HepG2 (cell line): ENCODE measurements at regions not wholly inside any gene's neighbourhood (a gene's known extent, or its start where the extent isn't known, plus 50 kb on each side); places are given as distances from the start of the nearest gene placed in this dataset.
"Not testable (repeated sequence)": the region's sequence is repeated elsewhere in the genome, so short reads cannot be mapped to it uniquely, and the experiment has no call there.

Experiments
- ATAC-seq: fragments of 200-7000 bp; cut with Tn5 transposase; 3 replicates; pipeline ENCODE4 v1.9.1; 2020; ENCODE audit warnings: mild to moderate bottlenecking, moderate library complexity
- BruUV-seq: library from RNA; stranded (reverse); fragments of 400-500 nt; replicated peaks from 2 replicates; lab custom pipeline; 2021; lab: Mats Ljungman, UMichigan
- CTCF ChIA-PET: fragments of 300-600 bp; formaldehyde crosslinking; extraction: SDS; loops from one replicate; lab custom pipeline; 2021; ENCODE audit warnings: low total read pairs, inconsistent platforms, low intra/inter-chr PET ratio; lab: Yijun Ruan, JAX
- POLR2A ChIA-PET: fragments of 350-600 bp; sonication (Branson Sonifier 250); formaldehyde crosslinking; loops from one replicate; lab custom pipeline; 2020; ENCODE audit warnings: antibody characterized with exemption, inconsistent platforms; lab: Yijun Ruan, JAX
- DNase-seq: peaks from one replicate; pipeline ENCODE4 v3.0.0-alpha.2; 2015; ENCODE audit warnings: low spot score
- FAIRE-seq: peaks from 3 replicates; lab custom pipeline; 2011; peaks lifted over from hg19 to GRCh38; lab: Jason Lieb, UNC
- H2AFZ ChIP-seq: one replicate; pipeline ENCODE4 v1.6.1; 2011; ENCODE audit warnings: low read length, inconsistent platforms
- H3K27ac ChIP-seq: fragments of 300-600 bp; 3 replicates; pipeline ENCODE4 v1.8.0; 2011; ENCODE audit warnings: mixed run types, mild to moderate bottlenecking, mixed read lengths, low read length, inconsistent platforms; ENCODE audit not compliant: insufficient read depth; ENCODE audit errors: extremely low read length
- H3K27me3 ChIP-seq, 2 experiments: fragments of 200-600 bp in 1 of 2; 2 replicates in 1 of 2; 3 replicates in 1 of 2; pipeline versions ENCODE4 v1.6.0 to v1.8.0; 2011; ENCODE audit warnings: low read length in 2 of 2, mild to moderate bottlenecking in 2 of 2, moderate library complexity in 2 of 2, inconsistent platforms in 1 of 2; ENCODE audit not compliant: insufficient read depth in 2 of 2, control insufficient read depth in 1 of 2
- H3K36me3 ChIP-seq, 2 experiments: fragments of 200-600 bp in 1 of 2; replicated peaks in 1 of 2; 2 replicates in 1 of 2; 3 replicates in 1 of 2; pipeline versions ENCODE4 v1.5.1 to v1.8.0; 2011; ENCODE audit warnings: low read length in 2 of 2, inconsistent platforms in 1 of 2; ENCODE audit not compliant: insufficient read depth in 2 of 2, control insufficient read depth in 1 of 2
- H3K4me1 ChIP-seq: 2 replicates; pipeline ENCODE4 v1.5.1; 2012; ENCODE audit warnings: low read length, inconsistent platforms; ENCODE audit not compliant: insufficient read depth
- H3K4me2 ChIP-seq: 2 replicates; pipeline ENCODE4 v1.6.0; 2011; ENCODE audit warnings: low read depth, low read length, inconsistent platforms
- H3K4me3 ChIP-seq, 3 experiments: fragments of 200-600 bp in 1 of 3; sonication (generic), shearing (Covaris generic) in 1 of 3; replicated peaks in 1 of 3; 2 replicates each; pipeline ENCODE4 v1.5.1; 2011 to 2016; ENCODE audit warnings: low read length in 3 of 3, inconsistent platforms in 2 of 3, low read depth in 2 of 3, mild to moderate bottlenecking in 2 of 3, control low read depth in 1 of 3, mixed read lengths in 1 of 3; ENCODE audit not compliant: insufficient read depth in 1 of 3
- H3K79me2 ChIP-seq: one replicate; pipeline ENCODE4 v1.6.1; 2011; ENCODE audit warnings: low read length, inconsistent platforms; ENCODE audit not compliant: insufficient read depth
- H3K9ac ChIP-seq: 2 replicates; pipeline ENCODE4 v1.6.0; 2011; ENCODE audit warnings: mild to moderate bottlenecking, low read depth, low read length, inconsistent platforms; ENCODE audit not compliant: insufficient read depth
- H3K9me3 ChIP-seq: 2 replicates; pipeline ENCODE4 v1.5.1; 2012; ENCODE audit warnings: mild to moderate bottlenecking, low read length
- H4K20me1 ChIP-seq: 2 replicates; pipeline ENCODE4 v1.6.0; 2011; ENCODE audit warnings: inconsistent platforms, mild to moderate bottlenecking, low read length, moderate library complexity; ENCODE audit not compliant: insufficient read depth
- WGBS: methylation state at CpG from one replicate; pipeline ENCODE4 v1.1.6; 2017; ENCODE audit warnings: low lambda C conversion rate; 5-methylcytosine and 5-hydroxymethylcytosine counted together
- in situ Hi-C: cut with HindIII; loops from 2 replicates; pipeline ENCODE4 v1.10.0; 2017; ENCODE audit warnings: low pct_unique_long_range_greater_than_20kb; ENCODE audit not compliant: extremely low pct_ligation_motif_present
- intact Hi-C: fragments of 100-400 bp; cut with micrococcal nuclease; formaldehyde crosslinking; loops from one replicate; pipeline ENCODE4 v1.10.0; 2022; ENCODE audit not compliant: unreplicated experiment

DNA sequence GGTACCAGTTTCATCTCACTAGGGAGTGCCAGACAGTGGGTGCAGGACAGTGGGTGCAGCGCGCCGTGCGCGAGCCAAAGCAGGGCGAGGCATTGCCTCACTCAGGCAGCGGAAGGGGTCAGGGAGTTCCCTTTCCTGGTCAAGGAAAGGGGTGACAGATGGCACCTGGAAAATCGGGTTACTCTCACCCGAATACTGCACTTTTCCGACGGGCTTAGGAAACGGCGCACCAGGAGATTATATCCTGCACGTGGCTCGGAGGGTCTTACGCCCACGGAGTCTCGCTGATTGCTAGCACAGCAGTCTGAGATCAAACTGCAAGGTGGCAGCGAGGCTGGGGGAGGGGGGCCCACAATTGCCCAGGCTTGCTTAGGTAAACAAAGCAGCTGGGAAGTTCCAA lies 152.0 kb upstream of the PCDH11X start:
- H3K9ac ChIP-seq, H3K4me1 ChIP-seq, H3K27me3 ChIP-seq, ATAC-seq, H4K20me1 ChIP-seq, H3K4me3 ChIP-seq, H2AFZ ChIP-seq, CTCF ChIA-PET, H3K36me3 ChIP-seq, POLR2A ChIA-PET, FAIRE-seq, DNase-seq, H3K4me2 ChIP-seq, BruUV-seq, intact Hi-C loops, in situ Hi-C loops, H3K79me2 ChIP-seq, H3K9me3 ChIP-seq, H3K27ac ChIP-seq: not testable (repeated sequence)
- WGBS: no CpG with 5 or more reads among the region's 19 CpGs

GRCh38 chrX:91639230-91639629 lies 139.9 kb upstream of the PCDH11X start:
- intact Hi-C loops, H4K20me1 ChIP-seq, BruUV-seq, H2AFZ ChIP-seq, H3K4me1 ChIP-seq, ATAC-seq, H3K79me2 ChIP-seq, H3K9me3 ChIP-seq, H3K36me3 ChIP-seq, DNase-seq, H3K27me3 ChIP-seq, CTCF ChIA-PET, H3K4me2 ChIP-seq, H3K27ac ChIP-seq, H3K4me3 ChIP-seq, in situ Hi-C loops, POLR2A ChIA-PET, H3K9ac ChIP-seq: not testable (repeated sequence)
- peak; percentile 95 for FAIRE-seq
- 0% methylated on average over 1 of the region's 1 CpG for WGBS
